Spleen (tissue), 7 donors: ENCODE measurements at regions not wholly inside any gene's neighbourhood (a gene's known extent, or its start where the extent isn't known, plus 50 kb on each side); places are given as distances from the start of the nearest gene placed in this dataset.
"Not testable (repeated sequence)": the region's sequence is repeated elsewhere in the genome, so short reads cannot be mapped to it uniquely, and the experiment has no call there.

ENCODE experiments used
- POLR2A ChIP-seq, 3 donors: fragments of 450-650 bp; IDR thresholded peaks; one replicate each; pipeline ENCODE4 v1.5.1; 2017; ENCODE audit warnings: antibody characterized with exemption in 3 of 3, mild to moderate bottlenecking in 1 of 3
- POLR2AphosphoS5 ChIP-seq, 3 donors: sonication (generic); formaldehyde crosslinking; IDR thresholded peaks; one replicate each; pipeline ENCODE4 v1.5.1; 2017; ENCODE audit warnings: antibody characterized with exemption in 3 of 3
- TF ChIP-seq, protein P1 (sequence below), 11 experiments: fragments of 200-600 bp in 7 of 11; fragments of 450-650 bp in 4 of 11; sonication (generic) in 4 of 11; IDR thresholded peaks in 8 of 11; conservative IDR thresholded peaks in 3 of 11; 1 replicate in 7 of 11; 2 replicates in 4 of 11; pipeline versions ENCODE4 v1.4.0 to v1.8.0; 2016 to 2021; ENCODE audit warnings: antibody characterized with exemption in 11 of 11, inconsistent platforms in 4 of 11, mild to moderate bottlenecking in 1 of 11
- donor health status: DM: no; HTN: no; CAD: no; lungs with moderate emphysema.
- donor health status: DM: no; HTN: no; CAD: no.
- donor health status: DM: no; HTN: no; CAD: no.

GRCh38 chr2:89198026-89198425 is 506.6 kb downstream of the RPIA start:
- TF ChIP-seq, protein P1, sequence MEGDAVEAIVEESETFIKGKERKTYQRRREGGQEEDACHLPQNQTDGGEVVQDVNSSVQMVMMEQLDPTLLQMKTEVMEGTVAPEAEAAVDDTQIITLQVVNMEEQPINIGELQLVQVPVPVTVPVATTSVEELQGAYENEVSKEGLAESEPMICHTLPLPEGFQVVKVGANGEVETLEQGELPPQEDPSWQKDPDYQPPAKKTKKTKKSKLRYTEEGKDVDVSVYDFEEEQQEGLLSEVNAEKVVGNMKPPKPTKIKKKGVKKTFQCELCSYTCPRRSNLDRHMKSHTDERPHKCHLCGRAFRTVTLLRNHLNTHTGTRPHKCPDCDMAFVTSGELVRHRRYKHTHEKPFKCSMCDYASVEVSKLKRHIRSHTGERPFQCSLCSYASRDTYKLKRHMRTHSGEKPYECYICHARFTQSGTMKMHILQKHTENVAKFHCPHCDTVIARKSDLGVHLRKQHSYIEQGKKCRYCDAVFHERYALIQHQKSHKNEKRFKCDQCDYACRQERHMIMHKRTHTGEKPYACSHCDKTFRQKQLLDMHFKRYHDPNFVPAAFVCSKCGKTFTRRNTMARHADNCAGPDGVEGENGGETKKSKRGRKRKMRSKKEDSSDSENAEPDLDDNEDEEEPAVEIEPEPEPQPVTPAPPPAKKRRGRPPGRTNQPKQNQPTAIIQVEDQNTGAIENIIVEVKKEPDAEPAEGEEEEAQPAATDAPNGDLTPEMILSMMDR (IDR thresholded peaks at IDR 0.05 in 8 of 11, conservative IDR thresholded peaks at IDR 0.05 in 3 of 11) = not testable (repeated sequence)
- not testable (repeated sequence) for TF ChIP-seq POLR2A, POLR2AphosphoS5 (IDR thresholded peaks at IDR 0.05)
